DOHH2 (cell line): ENCODE measurements at regions not wholly inside any gene's neighbourhood (a gene's known extent, or its start where the extent isn't known, plus 50 kb on each side); places are given as distances from the start of the nearest gene placed in this dataset.

Experiments used
- H3F3A ChIP-seq: fragments of 200-600 bp; sonication (generic), shearing (Covaris generic); 2 replicates; pipeline ENCODE4 v1.6.0; 2016; ENCODE audit warnings: antibody characterized with exemption, mild to moderate bottlenecking; ENCODE audit not compliant: control insufficient read depth, insufficient read depth
- H3K27ac ChIP-seq: fragments of 200-600 bp; sonication (generic); 2 replicates; pipeline ENCODE4 v1.5.1; 2014; ENCODE audit warnings: low read depth, mild to moderate bottlenecking, low read length, moderate library complexity
- H3K27me3 ChIP-seq: fragments of 200-600 bp; sonication (generic); 2 replicates; pipeline ENCODE4 v1.6.1; 2014; ENCODE audit warnings: mild to moderate bottlenecking, low read length, mixed read lengths; ENCODE audit not compliant: control insufficient read depth
- H3K36me3 ChIP-seq: fragments of 200-600 bp; sonication (generic); 2 replicates; pipeline ENCODE4 v1.6.1; 2014; ENCODE audit warnings: mild to moderate bottlenecking, low read length, moderate library complexity, mixed read lengths; ENCODE audit not compliant: control insufficient read depth
- H3K4me1 ChIP-seq: fragments of 200-600 bp; sonication (generic); 2 replicates; pipeline ENCODE4 v1.6.1; 2014; ENCODE audit warnings: mild to moderate bottlenecking, low read length, mixed read lengths; ENCODE audit not compliant: control insufficient read depth
- H3K4me2 ChIP-seq: fragments of 200-600 bp; sonication (generic); 2 replicates; pipeline ENCODE4 v1.6.0; 2014; ENCODE audit warnings: mild to moderate bottlenecking, low read length, moderate library complexity
- H3K4me3 ChIP-seq: fragments of 200-600 bp; sonication (generic); 2 replicates; pipeline ENCODE4 v1.5.1; 2014; ENCODE audit warnings: mild to moderate bottlenecking, low read length, mixed read lengths
- H3K79me2 ChIP-seq: fragments of 200-600 bp; sonication (generic); 2 replicates; pipeline ENCODE4 v1.6.1; 2014; ENCODE audit warnings: mild to moderate bottlenecking, low read length, mixed read lengths; ENCODE audit not compliant: control insufficient read depth
- H3K9me2 ChIP-seq: fragments of 200-600 bp; sonication (generic); replicated peaks from 2 replicates; pipeline ENCODE4 v1.6.1; 2014; ENCODE audit warnings: mild to moderate bottlenecking, low read length, mixed read lengths; ENCODE audit not compliant: control insufficient read depth
- H3K9me3 ChIP-seq: fragments of 200-600 bp; sonication (generic); 2 replicates; pipeline ENCODE4 v1.6.1; 2014; ENCODE audit warnings: antibody characterized with exemption, low read length, mixed read lengths; ENCODE audit not compliant: control insufficient read depth, insufficient read depth
- H4K20me1 ChIP-seq: fragments of 200-600 bp; sonication (generic); 2 replicates; pipeline ENCODE4 v1.6.0; 2014; ENCODE audit warnings: low read depth, mild to moderate bottlenecking, antibody characterized with exemption, low read length, moderate library complexity; ENCODE audit not compliant: control insufficient read depth, insufficient read depth
- CTCF ChIP-seq: fragments of 200-600 bp; sonication (generic); IDR thresholded peaks from one replicate; pipeline ENCODE4 v1.5.1; 2014; ENCODE audit warnings: antibody characterized with exemption, mild to moderate bottlenecking, low read depth, low read length; ENCODE audit not compliant: poor library complexity, severe bottlenecking
- EZH2phosphoT487 ChIP-seq: fragments of 200-600 bp; sonication (generic); IDR thresholded peaks from 2 replicates; pipeline ENCODE4 v1.6.1; 2017; ENCODE audit warnings: borderline replicate concordance, mild to moderate bottlenecking, antibody characterized with exemption, low read length, moderate library complexity, mixed read lengths

- H3K27me3 ChIP-seq: no peaks in the 10 kb centered on the region
- H3F3A ChIP-seq: no peaks in the 10 kb centered on the region
- peaks cover 10% of the 10 kb centered on the region for H3K79me2 ChIP-seq
- peak overlapping the region; percentile 79 for H3K4me3 ChIP-seq
- no peaks in the 10 kb centered on the region for H3K9me2 ChIP-seq
- TF ChIP-seq CTCF (no peak), EZH2phosphoT487 (no peak)
- H3K36me3 ChIP-seq: no peaks in the 10 kb centered on the region
- peaks cover 24% of the 10 kb centered on the region for H3K4me1 ChIP-seq
- peak overlapping the region; percentile 72 for H3K4me2 ChIP-seq
- H3K9me3 ChIP-seq: no peaks in the 10 kb centered on the region
- no peak overlapping the region for H3K27ac ChIP-seq
- H4K20me1 ChIP-seq: no peaks in the 10 kb centered on the region
Measured at GRCh38 chrX:51395480-51395809, 62.8 kb downstream of the NUDT10 start.
